HG02981 (cell line): ENCODE measurements at regions not wholly inside any gene's neighbourhood (a gene's known extent, or its start where the extent isn't known, plus 50 kb on each side); places are given as distances from the start of the nearest gene placed in this dataset.
A peak's percentile ranks its signal among the peaks of the same experiment; 100 is the strongest.

Source experiments
- ATAC-seq: cut with Tn5 transposase; IDR thresholded peaks from one replicate; pipeline ENCODE4 v1.9.1; 2021; ENCODE audit warnings: mild to moderate bottlenecking, moderate library complexity; ENCODE audit not compliant: unreplicated experiment

GRCh38 chr12:4223273-4223845 is 50.2 kb upstream of the CCND2 start:
- ATAC-seq: no peak

- no peak for ATAC-seq
Measured at GRCh38 chr12:4221258-4221620, 52.3 kb upstream of the CCND2 start.

DNA sequence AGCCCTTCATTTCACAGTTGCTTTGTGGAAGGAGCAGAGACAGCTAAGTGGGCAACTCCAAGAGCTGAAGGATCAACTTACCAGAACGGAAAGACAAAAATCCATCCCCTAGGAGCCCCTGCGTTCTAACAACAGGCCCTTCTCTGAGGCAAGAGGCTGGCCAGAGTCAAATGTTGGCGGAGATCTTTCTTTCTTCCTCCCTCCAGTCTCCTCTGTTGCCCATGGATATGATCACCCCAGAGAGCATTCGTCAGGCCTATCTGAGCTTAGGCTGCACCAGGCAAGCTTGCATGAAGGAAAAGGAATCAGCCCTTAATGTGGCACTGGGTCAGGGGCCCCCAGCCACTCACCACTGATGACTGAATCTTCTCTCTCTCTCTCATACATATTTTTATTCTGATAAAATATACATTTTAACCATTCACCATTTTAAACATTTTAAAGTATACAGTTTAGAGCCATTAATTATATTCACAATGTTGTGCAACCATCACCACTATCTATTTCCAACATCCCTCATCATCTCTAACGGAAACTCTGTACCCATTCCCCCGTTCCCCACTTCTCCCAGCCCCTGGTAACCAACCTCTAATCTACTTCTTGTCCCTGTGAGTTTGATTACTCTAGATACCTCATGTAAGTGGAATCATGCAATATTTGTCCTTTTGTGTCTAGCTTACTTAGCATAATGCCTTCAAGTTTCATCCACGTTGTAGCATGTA is 52.9 kb upstream of the CCND2 start:
- no peak for ATAC-seq

DNA sequence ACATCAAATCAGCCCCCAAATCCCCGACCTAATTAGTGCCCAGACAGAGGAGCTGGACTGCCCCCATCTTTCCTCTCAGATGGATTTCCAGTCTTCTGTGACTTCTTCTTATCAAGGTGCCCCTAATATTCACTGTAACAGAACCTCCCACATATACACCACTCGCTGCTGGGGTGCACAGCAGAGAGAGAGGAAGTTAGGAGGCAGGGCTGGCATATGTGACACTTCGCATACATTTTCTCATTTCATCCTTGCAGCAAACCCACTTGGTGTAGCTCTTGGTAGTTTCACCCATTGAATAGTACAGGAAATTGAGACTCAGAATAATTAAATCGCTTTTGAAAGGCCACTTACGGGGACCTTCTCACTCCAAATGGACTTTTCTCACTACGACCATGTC is 56.5 kb upstream of the CCND2 start:
- no peak for ATAC-seq

- peak; percentile 11 for ATAC-seq
Measured at GRCh38 chr12:4216187-4216927, 57.2 kb upstream of the CCND2 start.

- peak; percentile 66 for ATAC-seq
Measured at GRCh38 chr12:4215229-4216186, 58.1 kb upstream of the CCND2 start.

- no peak for ATAC-seq
Measured at GRCh38 chr12:4214877-4215228, 58.7 kb upstream of the CCND2 start.

DNA sequence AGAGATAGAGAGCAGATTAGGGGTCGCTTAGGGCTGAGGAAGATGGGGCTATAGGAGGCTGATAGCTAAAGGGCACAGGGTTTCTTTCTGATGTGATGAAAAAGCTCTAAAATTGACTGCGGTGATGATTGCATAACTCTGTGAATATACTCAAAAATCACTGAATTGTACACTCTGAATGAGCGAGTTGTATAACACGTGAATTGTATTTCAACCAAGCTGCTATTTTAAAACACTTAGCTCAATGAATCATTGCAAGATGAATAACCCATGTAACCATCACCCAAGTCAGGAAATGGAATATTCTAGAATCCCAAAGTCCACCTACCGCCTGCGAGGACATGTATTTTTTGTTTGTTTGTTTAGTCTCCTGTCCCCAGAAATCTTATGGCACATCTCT is 60.1 kb upstream of the CCND2 start:
- ATAC-seq: no peak

- no peak for ATAC-seq
Measured at GRCh38 chr12:4212845-4213244, 60.7 kb upstream of the CCND2 start.

DNA sequence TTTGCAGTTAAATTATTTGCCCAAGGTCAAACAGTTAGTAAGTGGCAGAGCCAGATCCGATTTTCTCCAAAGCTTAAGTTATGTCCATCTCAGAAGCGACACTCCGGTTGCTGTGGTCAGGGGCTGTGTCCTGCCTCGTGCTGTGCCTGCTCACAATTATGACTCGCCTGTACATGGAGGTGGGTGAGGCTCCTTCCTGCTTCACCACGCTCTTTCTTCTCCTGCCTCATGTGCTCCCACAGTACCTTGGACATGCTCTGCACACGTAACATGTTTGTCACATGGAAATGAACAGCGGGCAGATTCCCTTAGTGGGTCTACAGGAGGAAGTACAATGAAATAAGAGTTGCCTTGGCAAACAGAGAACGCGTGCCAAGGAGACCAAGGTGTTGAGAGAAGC is 62.2 kb upstream of the CCND2 start:
- ATAC-seq: no peak

DNA sequence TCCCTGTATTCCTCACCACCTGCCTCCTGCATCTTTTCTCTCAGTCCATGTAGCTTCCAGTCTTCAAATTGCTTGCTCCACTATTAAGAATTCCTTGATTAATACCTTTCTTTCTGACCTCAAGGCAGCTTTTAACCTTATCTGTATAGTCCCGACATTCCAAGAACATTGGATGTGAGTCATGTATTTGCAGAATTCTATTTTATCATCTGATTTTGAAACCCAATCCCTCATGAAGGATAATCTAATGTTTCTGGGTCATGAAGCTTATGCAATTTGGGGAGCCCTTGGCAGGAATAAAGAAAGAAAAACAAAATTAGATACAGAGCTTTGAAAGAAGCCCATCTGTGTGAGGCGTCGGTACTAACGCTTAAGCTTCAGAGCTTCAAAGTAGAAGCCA is 63.4 kb upstream of the CCND2 start:
- ATAC-seq: no peak

- ATAC-seq: no peak
Measured at GRCh38 chr12:4206470-4206869, 67.1 kb upstream of the CCND2 start.

GRCh38 chr12:4203772-4204376 is 69.7 kb upstream of the CCND2 start:
- no peak for ATAC-seq

DNA sequence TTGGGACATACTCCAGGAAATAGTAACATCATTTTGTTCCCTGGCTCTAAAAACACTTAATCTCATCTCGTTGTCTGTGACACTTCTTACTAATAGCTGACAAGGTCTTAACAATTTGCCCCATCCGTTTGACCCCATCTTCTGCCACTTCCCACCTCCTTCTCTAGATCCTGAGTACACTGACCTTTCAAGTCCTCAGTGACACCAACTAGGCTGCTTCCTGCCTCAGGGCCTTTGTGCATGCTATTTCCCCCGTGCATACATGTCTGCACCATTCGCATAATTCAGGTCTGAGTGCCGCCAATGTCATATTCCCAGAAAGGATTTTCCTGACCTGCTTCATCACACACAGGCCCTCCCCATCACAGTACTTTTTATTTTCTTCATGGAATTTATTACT is 70.6 kb upstream of the CCND2 start:
- no peak for ATAC-seq

DNA sequence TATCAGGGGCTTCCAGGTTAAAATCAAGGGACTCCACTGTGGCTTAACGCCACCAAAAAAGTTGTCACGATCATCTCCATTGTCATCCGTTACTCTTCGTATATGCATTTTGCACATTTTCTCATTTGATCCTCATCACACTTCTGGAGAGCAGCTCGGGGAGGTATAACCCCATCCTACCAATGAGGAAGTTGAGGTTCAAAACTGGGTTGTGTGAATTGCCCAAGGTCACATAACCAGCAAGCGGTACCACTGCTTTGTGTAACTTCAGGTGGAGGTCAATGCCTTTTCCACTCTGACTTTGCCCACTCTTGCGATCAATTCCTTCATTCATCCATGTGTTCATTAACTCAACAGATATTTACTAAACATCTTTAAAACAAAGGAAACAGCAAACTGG is 71.1 kb upstream of the CCND2 start:
- ATAC-seq: no peak

DNA sequence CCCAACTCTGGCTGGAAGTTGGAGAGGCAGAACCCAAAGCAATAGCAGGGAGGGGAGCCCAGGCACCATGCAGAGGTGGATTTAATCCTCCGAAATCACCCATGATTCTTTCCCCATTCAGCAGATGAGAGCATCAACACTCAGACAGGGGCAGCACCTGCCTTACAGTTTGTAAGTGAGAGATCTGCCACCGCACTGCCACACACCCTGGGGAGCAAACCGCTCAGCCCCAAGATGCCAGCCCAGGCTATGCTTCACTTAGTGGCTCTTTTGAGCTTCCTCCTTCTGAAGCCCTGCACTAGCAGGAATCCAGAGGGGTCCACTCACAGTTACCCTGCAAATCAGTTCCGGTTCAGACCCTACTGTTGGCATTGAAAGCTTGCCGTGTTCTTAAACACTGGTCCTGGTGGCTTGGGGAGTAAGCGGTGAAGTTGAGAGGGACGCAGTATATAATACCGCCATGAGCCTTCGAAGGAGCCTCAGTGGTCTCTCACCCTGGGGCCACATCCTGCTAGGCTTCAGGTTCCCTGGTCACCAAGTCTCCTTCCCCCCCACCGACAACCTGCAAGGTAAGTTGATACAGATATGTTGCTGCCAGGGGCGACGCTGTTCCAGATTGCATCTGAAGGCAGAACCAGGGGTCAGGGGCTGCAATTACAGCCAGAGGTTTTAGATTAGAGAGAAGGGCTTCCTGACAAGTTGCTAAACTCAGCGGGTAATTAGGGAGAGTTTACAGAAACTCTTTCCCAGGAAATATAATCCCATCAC is 72.0 kb upstream of the CCND2 start:
- no peak for ATAC-seq

- ATAC-seq: no peak
Measured at GRCh38 chr12:4197922-4198763, 75.4 kb upstream of the CCND2 start.

DNA sequence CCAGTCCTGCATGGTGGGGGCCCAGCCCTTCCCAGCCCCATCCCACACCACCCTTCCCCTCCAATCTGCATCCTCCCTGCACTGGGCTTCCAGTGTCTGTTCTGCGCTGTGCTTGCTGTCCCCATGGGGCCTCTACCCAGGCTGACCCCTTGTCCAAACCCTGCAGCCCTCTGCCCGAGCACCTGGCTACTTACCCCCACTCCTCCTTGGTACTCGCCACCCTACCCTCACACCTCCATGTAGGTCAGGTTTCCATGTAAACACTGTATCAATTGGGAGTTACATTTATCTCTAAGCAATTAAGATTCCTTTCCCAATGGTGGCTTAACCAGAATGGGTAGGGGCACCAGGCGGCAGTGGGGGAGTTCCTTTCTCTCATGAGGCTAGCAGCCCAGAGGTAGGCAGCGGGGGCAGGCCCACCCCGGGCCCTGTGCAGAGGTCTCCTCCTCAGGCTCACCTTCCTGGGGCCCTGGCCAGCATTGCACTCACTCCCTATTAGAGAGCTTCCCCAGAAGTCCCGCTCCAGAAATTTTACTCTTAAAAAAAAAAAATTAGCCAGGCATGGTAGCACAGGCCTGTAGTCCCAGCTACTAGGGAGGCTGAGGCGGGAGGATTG is 76.6 kb upstream of the CCND2 start:
- no peak for ATAC-seq

GRCh38 chr12:4194668-4195067 is 78.9 kb upstream of the CCND2 start:
- no peak for ATAC-seq
